Gastroesophageal sphincter (tissue), 3 donors: ENCODE measurements at regions not wholly inside any gene's neighbourhood (a gene's known extent, or its start where the extent isn't known, plus 50 kb on each side); places are given as distances from the start of the nearest gene placed in this dataset.

Source experiments
- CTCF ChIP-seq, 4 experiments: fragments of 200-600 bp in 2 of 4; fragments of 450-650 bp in 2 of 4; sonication (generic) in 1 of 4; IDR thresholded peaks; one replicate each; pipeline ENCODE4 v1.5.1; 2017 to 2019; ENCODE audit warnings: antibody characterized with exemption in 4 of 4, mild to moderate bottlenecking in 2 of 4, moderate library complexity in 2 of 4
- POLR2AphosphoS5 ChIP-seq: sonication (generic); formaldehyde crosslinking; IDR thresholded peaks from one replicate; pipeline ENCODE4 v1.6.1; 2017; ENCODE audit warnings: antibody characterized with exemption

DNA sequence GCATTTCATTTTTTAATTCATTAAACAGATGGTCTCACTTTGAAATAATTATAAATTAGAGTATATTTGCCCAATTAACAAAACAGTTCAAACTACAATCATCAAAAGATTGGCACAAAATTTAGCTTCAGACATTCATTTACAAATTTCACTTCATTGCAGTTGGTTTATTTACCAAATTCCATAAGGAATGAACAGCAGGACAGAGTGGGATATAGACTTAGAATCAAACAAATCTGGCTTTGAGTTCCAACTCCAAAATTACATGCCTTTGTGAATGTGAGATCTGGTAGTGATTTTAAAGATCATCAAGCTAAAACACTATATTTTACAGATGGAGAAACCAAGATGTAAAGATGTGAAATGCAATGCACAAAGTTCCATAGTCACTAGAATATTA is 310.7 kb upstream of the CNTN5 start:
- TF ChIP-seq CTCF (IDR thresholded peaks at IDR 0.05) = no peak
- TF ChIP-seq POLR2AphosphoS5 = no peak
